Upper lobe of left lung (tissue), 4 donors: ENCODE measurements at regions not wholly inside any gene's neighbourhood (a gene's known extent, or its start where the extent isn't known, plus 50 kb on each side); places are given as distances from the start of the nearest gene placed in this dataset.

Experiments used
- POLR2A ChIP-seq, 4 donors: fragments of 450-650 bp; IDR thresholded peaks; one replicate each; pipeline ENCODE4 v1.5.1; 2016 to 2017; ENCODE audit warnings: antibody characterized with exemption in 4 of 4, mild to moderate bottlenecking in 2 of 4
- TF ChIP-seq, protein P1 (sequence below), 6 experiments: fragments of 450-650 bp in 4 of 6; fragments of 200-600 bp in 2 of 6; sonication (generic) in 2 of 6; IDR thresholded peaks; one replicate each; pipeline ENCODE4 v1.5.1; 2016 to 2019; ENCODE audit warnings: antibody characterized with exemption in 6 of 6

DNA sequence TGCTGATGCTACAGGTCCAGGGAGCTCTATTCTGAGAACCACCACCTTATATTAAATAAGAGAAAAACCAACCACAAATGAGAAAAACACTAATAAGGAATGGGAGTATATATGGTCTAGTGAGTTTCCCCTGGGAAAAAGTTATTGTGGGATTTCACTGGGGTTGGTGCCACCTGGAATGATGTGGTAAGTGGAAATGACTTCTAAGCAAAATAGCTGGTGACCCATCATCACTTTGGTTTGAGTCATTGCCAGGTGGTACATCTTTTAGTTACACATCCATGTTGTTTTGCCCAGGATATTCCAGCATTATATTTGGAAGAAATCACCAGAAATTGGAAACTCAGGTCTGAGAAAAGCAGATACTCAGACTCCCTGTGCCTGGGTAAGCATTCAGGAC, 437.3 kb downstream of the DTWD2 start:
- TF ChIP-seq, protein P1, sequence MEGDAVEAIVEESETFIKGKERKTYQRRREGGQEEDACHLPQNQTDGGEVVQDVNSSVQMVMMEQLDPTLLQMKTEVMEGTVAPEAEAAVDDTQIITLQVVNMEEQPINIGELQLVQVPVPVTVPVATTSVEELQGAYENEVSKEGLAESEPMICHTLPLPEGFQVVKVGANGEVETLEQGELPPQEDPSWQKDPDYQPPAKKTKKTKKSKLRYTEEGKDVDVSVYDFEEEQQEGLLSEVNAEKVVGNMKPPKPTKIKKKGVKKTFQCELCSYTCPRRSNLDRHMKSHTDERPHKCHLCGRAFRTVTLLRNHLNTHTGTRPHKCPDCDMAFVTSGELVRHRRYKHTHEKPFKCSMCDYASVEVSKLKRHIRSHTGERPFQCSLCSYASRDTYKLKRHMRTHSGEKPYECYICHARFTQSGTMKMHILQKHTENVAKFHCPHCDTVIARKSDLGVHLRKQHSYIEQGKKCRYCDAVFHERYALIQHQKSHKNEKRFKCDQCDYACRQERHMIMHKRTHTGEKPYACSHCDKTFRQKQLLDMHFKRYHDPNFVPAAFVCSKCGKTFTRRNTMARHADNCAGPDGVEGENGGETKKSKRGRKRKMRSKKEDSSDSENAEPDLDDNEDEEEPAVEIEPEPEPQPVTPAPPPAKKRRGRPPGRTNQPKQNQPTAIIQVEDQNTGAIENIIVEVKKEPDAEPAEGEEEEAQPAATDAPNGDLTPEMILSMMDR (IDR thresholded peaks at IDR 0.05): no peak
- TF ChIP-seq POLR2A (IDR thresholded peaks at IDR 0.05): no peak
